ENCODE measurements at regions not wholly inside any gene's neighbourhood (a gene's known extent, or its start where the extent isn't known, plus 50 kb on each side); places are given as distances from the start of the nearest gene placed in this dataset.

DNA sequence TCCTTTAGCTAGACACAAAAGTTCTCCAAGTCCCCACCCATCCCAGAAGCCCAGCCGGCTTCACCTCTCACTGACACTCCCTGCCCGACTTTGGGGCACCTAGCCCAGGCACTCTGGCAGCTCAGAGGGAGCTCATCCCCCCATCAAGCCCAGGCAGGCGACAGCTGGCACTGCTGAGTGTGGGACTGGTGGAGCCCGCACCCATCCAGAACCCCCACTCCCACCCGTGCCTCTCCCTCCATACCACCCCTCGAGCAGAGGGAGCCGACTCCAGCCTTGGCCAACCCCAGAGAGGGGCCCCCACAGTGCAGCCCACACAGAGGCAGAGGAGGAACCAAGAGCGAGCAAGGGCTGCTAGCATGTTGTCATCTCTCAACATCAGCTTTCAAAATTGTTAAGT is 658.6 kb downstream of the AMY1C start:
- TF ChIP-seq TCF7L2 (IDR thresholded peaks at IDR 0.05; ENCODE audit: low read depth, low read length) (no peak), POLR2AphosphoS5 (IDR thresholded peaks at IDR 0.05; ENCODE audit: low read depth, low read length) (no peak)

Measured in Panc1 (cell line).